ENCODE measurements at regions not wholly inside any gene's neighbourhood (a gene's known extent, or its start where the extent isn't known, plus 50 kb on each side); places are given as distances from the start of the nearest gene placed in this dataset.

GRCh38 chr10:130844310-130844709 lies 467.2 kb downstream of the TCERG1L start:
- DNase-seq (ENCODE audit: low read depth in 2 of 3, low spot score in 1 of 3), result no peak

- DNase-seq (ENCODE audit: low read depth in 2 of 3, low spot score in 1 of 3), result no peak
Observed at GRCh38 chr10:130847170-130847569, 464.4 kb downstream of the TCERG1L start.

GRCh38 chr10:130848855-130849254 lies 462.7 kb downstream of the TCERG1L start:
- DNase-seq (ENCODE audit: low read depth in 2 of 3, low spot score in 1 of 3), result no peak

- DNase-seq (ENCODE audit: low read depth in 2 of 3, low spot score in 1 of 3), result no peak
Observed at GRCh38 chr10:130854151-130854550, 457.4 kb downstream of the TCERG1L start.

GRCh38 chr10:130857631-130858295 lies 453.8 kb downstream of the TCERG1L start:
- DNase-seq (ENCODE audit: low read depth in 2 of 3, low spot score in 1 of 3), result no peak

- no peak for DNase-seq (ENCODE audit: low read depth in 2 of 3, low spot score in 1 of 3)
Observed at GRCh38 chr10:130858626-130859025, 452.9 kb downstream of the TCERG1L start.

GRCh38 chr10:130859427-130859826 lies 452.1 kb downstream of the TCERG1L start:
- no peak for DNase-seq (ENCODE audit: low read depth in 2 of 3, low spot score in 1 of 3)

GRCh38 chr10:130862122-130862521 lies 449.4 kb downstream of the TCERG1L start:
- DNase-seq (ENCODE audit: low read depth in 2 of 3, low spot score in 1 of 3), result no peak

GRCh38 chr10:130862626-130863025 lies 448.9 kb downstream of the TCERG1L start:
- DNase-seq (ENCODE audit: low read depth in 2 of 3, low spot score in 1 of 3), result no peak

GRCh38 chr10:130863044-130863443 lies 448.5 kb downstream of the TCERG1L start:
- no peak for DNase-seq (ENCODE audit: low read depth in 2 of 3, low spot score in 1 of 3)

GRCh38 chr10:130864961-130865818 lies 446.3 kb downstream of the TCERG1L start:
- no peak for DNase-seq (ENCODE audit: low read depth in 2 of 3, low spot score in 1 of 3)

- no peak for DNase-seq (ENCODE audit: low read depth in 2 of 3, low spot score in 1 of 3)
Observed at GRCh38 chr10:130866857-130867256, 444.7 kb downstream of the TCERG1L start.

- no peak for DNase-seq (ENCODE audit: low read depth in 2 of 3, low spot score in 1 of 3)
Observed at GRCh38 chr10:130867446-130868194, 443.9 kb downstream of the TCERG1L start.

GRCh38 chr10:130869179-130869841 lies 442.2 kb downstream of the TCERG1L start:
- no peak for DNase-seq (ENCODE audit: low read depth in 2 of 3, low spot score in 1 of 3)

GRCh38 chr10:130871406-130871805 lies 440.1 kb downstream of the TCERG1L start:
- DNase-seq (ENCODE audit: low read depth in 2 of 3, low spot score in 1 of 3), result no peak

- DNase-seq (ENCODE audit: low read depth in 2 of 3, low spot score in 1 of 3), result no peak
Observed at GRCh38 chr10:130873636-130874035, 437.9 kb downstream of the TCERG1L start.

- no peak for DNase-seq (ENCODE audit: low read depth in 2 of 3, low spot score in 1 of 3)
Observed at GRCh38 chr10:130875116-130875515, 436.4 kb downstream of the TCERG1L start.

- DNase-seq (ENCODE audit: low read depth in 2 of 3, low spot score in 1 of 3), result no peak
Observed at GRCh38 chr10:130875897-130876472, 435.5 kb downstream of the TCERG1L start.

- no peak for DNase-seq (ENCODE audit: low read depth in 2 of 3, low spot score in 1 of 3)
Observed at GRCh38 chr10:130877126-130877525, 434.4 kb downstream of the TCERG1L start.

GRCh38 chr10:130878131-130878530 lies 433.4 kb downstream of the TCERG1L start:
- no peak for DNase-seq (ENCODE audit: low read depth in 2 of 3, low spot score in 1 of 3)

GRCh38 chr10:130882906-130883305 lies 428.6 kb downstream of the TCERG1L start:
- no peak for DNase-seq (ENCODE audit: low read depth in 2 of 3, low spot score in 1 of 3)

Measured in stimulated activated CD4-positive, alpha-beta T cell treated with anti-CD3 and anti-CD28 coated beads, Interleukin-12 subunit alpha, Interleukin-12 subunit beta, amount 100 ng/mL, for 48 hours (primary cell).